HFF-Myc (cell line): ENCODE measurements at regions not wholly inside any gene's neighbourhood (a gene's known extent, or its start where the extent isn't known, plus 50 kb on each side); places are given as distances from the start of the nearest gene placed in this dataset.

Experiments
- DNase-seq: peaks from one replicate; pipeline ENCODE4 v3.0.0-alpha.2; 2011; ENCODE audit warnings: low read depth; ENCODE audit errors: extremely low read depth
- H3K4me3 ChIP-seq: replicated peaks from 2 replicates; pipeline ENCODE4 v1.5.1; 2011; ENCODE audit warnings: low read depth, mild to moderate bottlenecking, control low read depth, low read length
- CTCF ChIP-seq: IDR thresholded peaks from 2 replicates; pipeline ENCODE4 v1.5.1; 2012; ENCODE audit warnings: mild to moderate bottlenecking, low read depth, low read length, control low read depth; ENCODE audit errors: missing control alignments

GRCh38 chr6:143589162-143589561, 77.6 kb upstream of the FUCA2 start:
- DNase-seq = no peak
- no peak overlapping the region for H3K4me3 ChIP-seq
- no peak for TF ChIP-seq CTCF

GRCh38 chr6:143586557-143586956, 75.0 kb upstream of the FUCA2 start:
- no peak for TF ChIP-seq CTCF
- no peak for DNase-seq
- no peak overlapping the region for H3K4me3 ChIP-seq

GRCh38 chr6:143585716-143586115, 74.2 kb upstream of the FUCA2 start:
- H3K4me3 ChIP-seq = no peak overlapping the region
- no peak for TF ChIP-seq CTCF
- DNase-seq = no peak

- no peak for TF ChIP-seq CTCF
- no peak overlapping the region for H3K4me3 ChIP-seq
- DNase-seq = no peak
These were observed 73.7 kb upstream of the FUCA2 start for GRCh38 chr6:143585241-143585640.

- no peak for DNase-seq
- H3K4me3 ChIP-seq = no peak overlapping the region
- no peak for TF ChIP-seq CTCF
These were observed 72.2 kb upstream of the FUCA2 start for GRCh38 chr6:143583542-143584327.

- DNase-seq = no peak
- no peak for TF ChIP-seq CTCF
- H3K4me3 ChIP-seq = no peak overlapping the region
These were observed 70.4 kb upstream of the FUCA2 start for GRCh38 chr6:143581835-143582480.
